ENCODE measurements at regions not wholly inside any gene's neighbourhood (a gene's known extent, or its start where the extent isn't known, plus 50 kb on each side); places are given as distances from the start of the nearest gene placed in this dataset.
"Not testable (repeated sequence)": the region's sequence is repeated elsewhere in the genome, so short reads cannot be mapped to it uniquely, and the experiment has no call there.

- intact Hi-C loops (cut with DNase I), result no loop called here
- Histone ChIP-seq H3K9me3 (no peaks in the 10 kb centered on the region), H3K4me3 (no peak overlapping the region), H3K27me3 (no peaks in the 10 kb centered on the region), H3K4me1 (no peaks in the 10 kb centered on the region), H3K27ac (no peak overlapping the region), H3K36me3 (no peaks in the 10 kb centered on the region)
- TF ChIP-seq CTCF (IDR thresholded peaks at IDR 0.05), result no peak
- DNase-seq (ENCODE audit: low spot score in 2 of 2), result no peak
These were observed 166.5 kb upstream of the IZUMO3 start for GRCh38 chr9:24712206-24712605.

- H3K27me3 ChIP-seq, result no peaks in the 10 kb centered on the region
- no peak for DNase-seq (ENCODE audit: low spot score in 2 of 2)
- no peak overlapping the region for H3K27ac ChIP-seq
- H3K4me3 ChIP-seq, result no peak overlapping the region
- no peak for TF ChIP-seq CTCF (IDR thresholded peaks at IDR 0.05)
- H3K4me1 ChIP-seq, result no peaks in the 10 kb centered on the region
- no peaks in the 10 kb centered on the region for H3K9me3 ChIP-seq
- intact Hi-C loops (cut with DNase I), result no loop called here
- H3K36me3 ChIP-seq, result no peaks in the 10 kb centered on the region
These were observed 163.1 kb upstream of the IZUMO3 start for GRCh38 chr9:24708814-24709213.

GRCh38 chr9:24698881-24699518 is 153.3 kb upstream of the IZUMO3 start:
- H3K4me1 ChIP-seq, result no peaks in the 10 kb centered on the region
- no peaks in the 10 kb centered on the region for H3K36me3 ChIP-seq
- no peaks in the 10 kb centered on the region for H3K9me3 ChIP-seq
- intact Hi-C loops (cut with DNase I), result no loop called here
- no peak overlapping the region for H3K27ac ChIP-seq
- TF ChIP-seq CTCF (IDR thresholded peaks at IDR 0.05), result no peak
- H3K4me3 ChIP-seq, result peak overlapping the region; percentile 1 to 12
- H3K27me3 ChIP-seq, result no peaks in the 10 kb centered on the region
- no peak for DNase-seq (ENCODE audit: low spot score in 2 of 2)

GRCh38 chr9:24672336-24672735 is 126.6 kb upstream of the IZUMO3 start:
- Histone ChIP-seq H3K9me3 (peaks cover 0 to 4% of the 10 kb centered on the region in 2 donors), H3K36me3 (no peaks in the 10 kb centered on the region), H3K4me1 (no peaks in the 10 kb centered on the region), H3K4me3 (no peak overlapping the region), H3K27me3 (no peaks in the 10 kb centered on the region), H3K27ac (no peak overlapping the region)
- TF ChIP-seq CTCF (IDR thresholded peaks at IDR 0.05), result no peak
- no peak for DNase-seq (ENCODE audit: low spot score in 2 of 2)
- intact Hi-C loops (cut with DNase I), result loop anchor here (5.0 kb wide), 1 partner anchor 50 kb away; no protein-coding TSS in a partner anchor

GRCh38 chr9:24657387-24657786 is 111.7 kb upstream of the IZUMO3 start:
- TF ChIP-seq CTCF (IDR thresholded peaks at IDR 0.05), result no peak
- H3K9me3 ChIP-seq, result no peaks in the 10 kb centered on the region
- DNase-seq (ENCODE audit: low spot score in 2 of 2), result no peak
- H3K4me3 ChIP-seq, result no peak overlapping the region
- no peaks in the 10 kb centered on the region for H3K36me3 ChIP-seq
- no peak overlapping the region for H3K27ac ChIP-seq
- H3K27me3 ChIP-seq, result no peaks in the 10 kb centered on the region
- no peaks in the 10 kb centered on the region for H3K4me1 ChIP-seq
- intact Hi-C loops (cut with DNase I), result no loop called here

- no peak overlapping the region for H3K27ac ChIP-seq
- peaks cover 0 to 6% of the 10 kb centered on the region in 2 donors for H3K9me3 ChIP-seq
- intact Hi-C loops (cut with DNase I), result no loop called here
- H3K4me3 ChIP-seq, result no peak overlapping the region
- H3K4me1 ChIP-seq, result no peaks in the 10 kb centered on the region
- TF ChIP-seq CTCF (IDR thresholded peaks at IDR 0.05), result no peak
- no peak for DNase-seq (ENCODE audit: low spot score in 2 of 2)
- H3K36me3 ChIP-seq, result no peaks in the 10 kb centered on the region
- H3K27me3 ChIP-seq, result no peaks in the 10 kb centered on the region
These were observed 106.5 kb upstream of the IZUMO3 start for GRCh38 chr9:24652181-24652580.

GRCh38 chr9:24628809-24629208 is 83.1 kb upstream of the IZUMO3 start:
- intact Hi-C loops (cut with DNase I); H3K36me3 ChIP-seq; H3K27ac ChIP-seq; H3K4me1 ChIP-seq; H3K27me3 ChIP-seq; DNase-seq (ENCODE audit: low spot score in 2 of 2); H3K9me3 ChIP-seq; H3K4me3 ChIP-seq: not testable (repeated sequence)

All from ascending aorta (tissue), 2 donors.